T-helper 1 cell treated with Interleukin-12 subunit alpha and Interleukin-12 subunit beta and Interleukin-4 antibody, amounts not matched to agents 30 μg/mL and 1 μg/mL, for 36 hours (primary cell): ENCODE measurements at regions not wholly inside any gene's neighbourhood (a gene's known extent, or its start where the extent isn't known, plus 50 kb on each side); places are given as distances from the start of the nearest gene placed in this dataset.
"Not testable (repeated sequence)": the region's sequence is repeated elsewhere in the genome, so short reads cannot be mapped to it uniquely, and the experiment has no call there.

ENCODE experiments used
- H3K27ac Mint-ChIP-seq: one replicate; pipeline ENCODE4 v1.8.0; 2021; ENCODE audit warnings: mild to moderate bottlenecking, mixed read lengths
- H3K27me3 Mint-ChIP-seq: one replicate; pipeline ENCODE4 v1.8.0; 2021; ENCODE audit warnings: low read depth, mixed read lengths
- H3K36me3 Mint-ChIP-seq: one replicate; pipeline ENCODE4 v1.8.0; 2021; ENCODE audit warnings: low read depth, mixed read lengths
- H3K4me1 Mint-ChIP-seq: one replicate; pipeline ENCODE4 v1.8.0; 2021; ENCODE audit warnings: low read depth, mixed read lengths
- H3K4me3 Mint-ChIP-seq: one replicate; pipeline ENCODE4 v1.8.0; 2021; ENCODE audit warnings: mild to moderate bottlenecking, moderate library complexity, mixed read lengths
- H3K9me3 Mint-ChIP-seq: one replicate; pipeline ENCODE4 v1.8.0; 2021; ENCODE audit warnings: mixed read lengths

DNA sequence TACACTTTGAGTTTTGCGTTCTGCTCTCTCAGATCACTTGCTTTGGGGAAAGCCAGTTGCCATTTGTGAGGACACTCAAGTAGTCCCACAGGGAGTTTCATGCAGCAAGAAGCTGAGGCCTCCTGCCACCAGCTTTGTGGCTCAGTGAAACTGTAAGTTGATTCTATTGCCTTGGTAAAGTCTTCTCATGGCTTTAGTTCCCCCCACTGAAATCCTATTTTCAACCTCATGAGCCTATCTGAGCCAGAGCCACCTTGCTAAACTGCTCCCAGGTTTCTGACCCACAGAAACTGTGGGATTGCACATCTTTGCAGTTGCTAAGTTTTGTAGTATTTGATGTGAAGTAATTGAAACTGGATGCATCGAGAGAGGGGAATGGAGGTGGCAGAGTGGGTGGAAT, 85.4 kb upstream of the TOP3B start:
- H3K27ac Mint-ChIP-seq = no peak overlapping the region

DNA sequence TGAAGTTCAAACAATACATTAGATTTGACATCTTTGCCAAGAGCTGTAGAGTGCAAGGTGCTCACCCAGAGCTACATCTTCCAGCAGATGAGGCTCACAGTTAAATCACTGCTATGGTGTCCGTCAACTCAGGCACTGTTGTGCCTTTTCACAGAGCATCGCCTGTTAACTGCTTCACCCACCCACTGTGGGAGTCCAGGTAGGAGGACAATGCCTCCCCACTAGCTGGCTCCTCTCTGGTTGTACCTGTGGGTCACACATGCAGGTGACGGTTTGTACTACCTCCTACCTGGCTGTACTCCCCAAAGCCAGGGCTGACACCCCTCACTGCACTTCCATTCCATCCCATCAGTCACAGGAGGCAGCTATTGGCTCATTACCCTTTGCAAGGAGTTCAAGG, 84.6 kb upstream of the TOP3B start:
- Mint-ChIP-seq H3K27me3 (peaks cover 11% of the 10 kb centered on the region), H3K4me3 (no peak overlapping the region), H3K4me1 (peaks cover 4% of the 10 kb centered on the region), H3K9me3 (no peaks in the 10 kb centered on the region), H3K27ac (no peak overlapping the region), H3K36me3 (no peaks in the 10 kb centered on the region)

More for the DNA sequence above, 85.4 kb upstream of the TOP3B start:
- H3K4me3 Mint-ChIP-seq = no peak overlapping the region
- H3K36me3 Mint-ChIP-seq = no peaks in the 10 kb centered on the region
- H3K4me1 Mint-ChIP-seq = peaks cover 4% of the 10 kb centered on the region
- H3K9me3 Mint-ChIP-seq = no peaks in the 10 kb centered on the region
- H3K27me3 Mint-ChIP-seq = peaks cover 11% of the 10 kb centered on the region

DNA sequence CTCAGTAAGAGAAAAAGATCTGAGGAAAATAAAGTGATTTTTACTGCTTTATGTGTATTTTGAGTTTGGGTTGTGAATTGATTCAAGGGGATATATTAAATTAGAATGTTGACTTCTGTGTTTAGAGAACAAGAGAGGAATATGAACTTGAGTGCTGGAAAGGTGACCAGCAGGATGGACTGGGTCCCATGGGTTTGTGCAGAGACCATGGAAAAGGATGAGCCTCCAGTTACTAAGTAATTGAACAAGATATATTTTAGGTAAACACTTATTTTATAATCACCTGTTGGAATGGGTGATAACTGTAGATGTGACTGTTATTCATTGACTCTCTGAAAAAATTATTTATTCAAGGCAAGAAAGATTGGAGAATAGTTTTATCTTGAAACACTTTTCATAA, 82.0 kb upstream of the TOP3B start:
- H3K4me3 Mint-ChIP-seq = no peak overlapping the region
- peaks cover 11% of the 10 kb centered on the region for H3K27me3 Mint-ChIP-seq
- H3K36me3 Mint-ChIP-seq = no peaks in the 10 kb centered on the region
- no peaks in the 10 kb centered on the region for H3K9me3 Mint-ChIP-seq
- H3K27ac Mint-ChIP-seq = no peak overlapping the region
- peaks cover 1% of the 10 kb centered on the region for H3K4me1 Mint-ChIP-seq

GRCh38 chr22:22062306-22062793, 79.8 kb upstream of the TOP3B start:
- no peaks in the 10 kb centered on the region for H3K9me3 Mint-ChIP-seq
- H3K27me3 Mint-ChIP-seq = peaks cover 19% of the 10 kb centered on the region
- H3K27ac Mint-ChIP-seq = no peak overlapping the region
- H3K4me3 Mint-ChIP-seq = no peak overlapping the region
- H3K4me1 Mint-ChIP-seq = peaks cover 1% of the 10 kb centered on the region
- H3K36me3 Mint-ChIP-seq = no peaks in the 10 kb centered on the region

GRCh38 chr22:22061085-22062077, 78.8 kb upstream of the TOP3B start:
- H3K4me3 Mint-ChIP-seq = no peak overlapping the region
- peaks cover 1% of the 10 kb centered on the region for H3K4me1 Mint-ChIP-seq
- no peaks in the 10 kb centered on the region for H3K36me3 Mint-ChIP-seq
- no peak overlapping the region for H3K27ac Mint-ChIP-seq
- peaks cover 20% of the 10 kb centered on the region for H3K27me3 Mint-ChIP-seq
- no peaks in the 10 kb centered on the region for H3K9me3 Mint-ChIP-seq

DNA sequence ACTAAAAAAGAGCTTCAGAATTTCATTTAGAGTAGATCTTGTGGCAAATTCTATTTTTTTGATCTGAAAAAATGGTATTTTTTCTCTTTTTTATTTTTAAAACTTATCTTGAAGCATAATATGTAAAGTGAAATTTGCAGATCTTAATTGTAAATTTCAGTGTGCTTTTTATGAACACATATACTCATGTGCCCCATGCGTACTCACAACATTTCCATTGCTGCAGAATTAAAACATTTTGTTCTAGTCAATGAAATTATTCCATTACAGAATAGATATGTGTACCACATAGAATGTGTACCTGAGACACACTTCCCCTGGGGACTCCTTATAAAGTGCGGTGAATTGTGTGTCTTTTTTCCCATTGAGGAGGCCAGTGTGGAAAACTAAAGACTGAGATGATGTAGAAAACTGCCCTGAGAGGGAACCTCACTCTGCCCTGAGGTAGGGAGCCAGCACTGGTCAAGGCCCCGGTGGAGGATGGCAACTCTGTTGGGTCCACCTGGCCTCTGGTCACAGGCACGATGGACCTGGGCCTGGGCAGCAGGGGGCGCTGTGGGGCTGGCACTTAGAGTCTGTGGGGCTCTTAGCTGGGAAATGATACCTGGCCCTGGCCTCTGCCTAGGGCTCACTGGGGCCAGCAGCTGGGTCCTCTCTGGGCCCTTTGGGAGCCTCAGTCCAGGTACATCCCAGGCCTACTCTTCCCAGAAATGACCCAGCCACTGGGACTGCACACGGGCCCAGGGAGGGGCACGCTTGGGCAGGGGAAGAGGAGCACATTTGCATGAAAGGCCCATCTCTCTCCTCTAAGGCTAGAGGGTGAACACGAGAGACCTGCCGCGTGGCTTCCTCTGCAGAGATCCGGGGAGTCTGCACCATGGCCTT, 77.9 kb upstream of the TOP3B start:
- no peaks in the 10 kb centered on the region for H3K9me3 Mint-ChIP-seq
- no peak overlapping the region for H3K4me3 Mint-ChIP-seq
- H3K4me1 Mint-ChIP-seq = peaks cover 1% of the 10 kb centered on the region
- H3K36me3 Mint-ChIP-seq = no peaks in the 10 kb centered on the region
- H3K27me3 Mint-ChIP-seq = peaks cover 27% of the 10 kb centered on the region
- H3K27ac Mint-ChIP-seq = no peak overlapping the region

- Mint-ChIP-seq H3K27me3 (peaks cover 31% of the 10 kb centered on the region), H3K27ac (no peak overlapping the region), H3K4me1 (peaks cover 1% of the 10 kb centered on the region), H3K9me3 (no peaks in the 10 kb centered on the region), H3K36me3 (no peaks in the 10 kb centered on the region), H3K4me3 (no peak overlapping the region)
Observed at GRCh38 chr22:22059291-22060002, 76.9 kb upstream of the TOP3B start.

DNA sequence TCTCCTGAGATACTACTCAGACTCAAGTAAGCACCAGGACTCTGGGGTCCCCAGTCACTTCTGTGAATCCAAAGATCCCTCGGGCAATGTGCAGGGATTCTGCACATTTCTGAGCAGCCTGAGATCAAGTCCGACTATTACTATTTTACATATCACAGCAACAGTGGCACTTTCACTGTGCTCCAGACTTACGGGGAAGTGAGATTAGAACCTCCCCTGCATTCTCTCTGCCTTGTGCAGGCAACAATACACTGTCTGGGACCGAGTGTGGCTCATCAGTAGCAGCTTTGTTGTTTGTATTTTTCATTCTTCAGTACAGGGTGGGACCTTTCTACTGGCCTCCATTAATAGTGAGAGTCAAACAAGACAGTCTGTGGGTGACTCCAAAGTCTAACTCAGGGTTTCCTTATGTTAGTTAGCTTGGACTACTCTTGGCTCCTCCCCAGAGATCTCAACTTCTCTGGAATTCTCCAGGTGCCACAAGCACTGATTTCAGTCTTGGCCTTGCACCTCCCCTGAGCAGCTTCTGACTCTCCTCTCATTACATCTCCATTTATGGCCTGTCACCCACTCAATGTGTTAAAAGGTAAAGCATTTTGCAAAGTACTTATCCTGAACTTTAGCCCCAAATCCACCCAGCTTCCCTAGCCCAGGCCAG, 76.2 kb upstream of the TOP3B start:
- Mint-ChIP-seq H3K36me3 (no peaks in the 10 kb centered on the region), H3K27me3 (peaks cover 37% of the 10 kb centered on the region), H3K4me1 (peaks cover 1% of the 10 kb centered on the region), H3K4me3 (no peak overlapping the region), H3K27ac (no peak overlapping the region), H3K9me3 (no peaks in the 10 kb centered on the region)

GRCh38 chr22:22057617-22058378, 75.2 kb upstream of the TOP3B start:
- Mint-ChIP-seq H3K4me1 (no peaks in the 10 kb centered on the region), H3K4me3 (no peak overlapping the region), H3K9me3 (no peaks in the 10 kb centered on the region), H3K36me3 (no peaks in the 10 kb centered on the region), H3K27me3 (peaks cover 43% of the 10 kb centered on the region), H3K27ac (no peak overlapping the region)

DNA sequence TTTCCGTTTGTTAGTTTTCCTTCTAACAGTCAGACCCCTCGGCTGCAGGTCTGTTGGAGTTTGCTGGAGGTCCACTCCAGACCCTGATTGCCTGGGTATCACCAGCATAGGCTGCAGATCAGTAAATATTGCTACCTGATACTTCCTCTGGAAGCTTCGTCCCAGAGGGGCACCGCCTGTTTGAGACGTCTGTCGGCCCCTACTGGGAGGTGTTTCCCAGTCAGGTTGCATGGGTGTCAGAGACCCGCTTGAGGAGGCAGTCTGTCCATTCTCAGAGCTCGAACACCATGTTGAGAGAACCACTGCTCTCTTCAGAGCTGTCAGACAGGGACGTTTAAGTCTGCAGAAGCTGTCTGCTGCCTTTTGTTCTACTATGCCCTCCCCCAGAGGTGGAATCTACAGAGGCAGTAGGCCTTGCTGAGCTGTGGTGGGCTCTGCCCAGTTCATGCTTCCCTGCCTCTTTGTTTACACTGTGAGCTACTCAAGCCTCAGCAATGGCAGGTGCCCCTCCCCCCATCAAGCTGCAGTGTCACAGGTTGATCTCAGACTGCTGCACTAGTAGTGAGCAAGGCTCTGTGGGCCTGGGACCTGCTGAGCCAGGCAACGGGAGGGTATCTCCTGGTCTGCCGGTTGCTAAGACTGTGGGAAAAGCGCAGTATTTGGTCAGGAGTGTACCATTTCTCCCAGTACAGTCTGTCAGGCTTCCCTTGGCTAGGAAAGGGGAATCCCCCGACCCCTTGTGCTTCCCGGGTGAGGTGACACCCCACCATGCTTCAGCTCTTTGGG, 74.4 kb upstream of the TOP3B start:
- H3K36me3 Mint-ChIP-seq, H3K4me1 Mint-ChIP-seq, H3K27ac Mint-ChIP-seq, H3K9me3 Mint-ChIP-seq, H3K4me3 Mint-ChIP-seq: not testable (repeated sequence)
- peaks cover 48% of the 10 kb centered on the region for H3K27me3 Mint-ChIP-seq

GRCh38 chr22:22052548-22053139, 70.1 kb upstream of the TOP3B start:
- peaks cover 55% of the 10 kb centered on the region for H3K27me3 Mint-ChIP-seq
- not testable (repeated sequence) for H3K27ac Mint-ChIP-seq, H3K4me1 Mint-ChIP-seq

DNA sequence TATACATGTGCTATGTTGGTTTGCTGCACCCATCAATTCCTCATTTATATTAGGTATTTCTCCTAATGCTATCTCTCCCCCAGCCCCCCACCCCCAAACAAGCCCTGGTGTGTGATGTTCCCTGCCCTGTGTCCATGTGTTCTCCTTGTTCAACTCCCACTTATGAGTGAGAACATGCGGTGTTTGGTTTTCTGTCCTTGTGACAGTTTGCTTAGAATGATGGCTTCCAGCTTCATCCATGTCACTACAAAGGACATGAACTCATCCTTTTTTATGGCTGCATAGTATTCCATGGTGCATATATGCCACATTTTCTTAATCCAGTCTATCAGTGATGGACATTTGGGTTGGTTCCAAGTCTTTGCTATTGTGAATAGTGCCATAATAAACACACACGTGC, 68.4 kb upstream of the TOP3B start:
- H3K4me1 Mint-ChIP-seq, H3K36me3 Mint-ChIP-seq, H3K4me3 Mint-ChIP-seq, H3K27ac Mint-ChIP-seq, H3K9me3 Mint-ChIP-seq: not testable (repeated sequence)
- peaks cover 60% of the 10 kb centered on the region for H3K27me3 Mint-ChIP-seq

More at GRCh38 chr22:22052548-22053139, 70.1 kb upstream of the TOP3B start:
- not testable (repeated sequence) for H3K4me3 Mint-ChIP-seq, H3K36me3 Mint-ChIP-seq, H3K9me3 Mint-ChIP-seq
